ENCODE measurements at regions not wholly inside any gene's neighbourhood (a gene's known extent, or its start where the extent isn't known, plus 50 kb on each side); places are given as distances from the start of the nearest gene placed in this dataset.
A peak's percentile ranks its signal among the peaks of the same experiment; 100 is the strongest.

DNA sequence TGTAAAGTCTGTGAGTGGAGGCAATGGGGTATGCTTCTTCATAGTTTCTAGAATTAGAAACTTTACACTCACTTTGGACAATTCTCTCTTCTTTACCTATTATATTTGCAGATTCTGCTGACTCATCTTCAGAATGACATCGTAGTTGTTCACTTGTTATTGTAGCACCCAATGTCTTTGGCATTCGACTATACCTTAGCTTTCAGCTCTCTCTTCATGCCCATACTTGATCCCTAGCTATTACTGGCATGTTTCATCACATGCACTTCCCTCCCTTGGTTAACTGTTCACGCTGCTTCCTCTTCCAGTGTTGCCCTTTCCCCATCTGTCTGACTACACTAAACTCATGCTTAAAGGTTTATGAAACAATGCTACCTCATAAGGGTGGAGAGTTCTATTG lies 298.1 kb upstream of the TCF21 start (continued):
- no peak for TF ChIP-seq RBM14 (IDR thresholded peaks at IDR 0.05; ENCODE audit: borderline replicate concordance, insufficient read depth, low read depth, low read length)
- no peak for TF ChIP-seq NR1H2 (CRISPR knock-in tag; IDR thresholded peaks at IDR 0.05)
- no peak for TF ChIP-seq SP2 (IDR thresholded peaks at IDR 0.05; ENCODE audit: extremely low read depth, low read depth, low read length, poor library complexity, severe bottlenecking)
- TF ChIP-seq MIER1 (IDR thresholded peaks at IDR 0.05; ENCODE audit: low read depth) = no peak
- TF ChIP-seq ETS2 (tag; IDR thresholded peaks at IDR 0.05; ENCODE audit: borderline replicate concordance, poor library complexity, severe bottlenecking) = no peak
- no peak for TF ChIP-seq PRMT5 (CRISPR knock-in tag; IDR thresholded peaks at IDR 0.05)
- no peak for TF ChIP-seq MEF2D (tag; conservative IDR thresholded peaks at IDR 0.05; ENCODE audit: low read depth)
- TF ChIP-seq, protein P1, sequence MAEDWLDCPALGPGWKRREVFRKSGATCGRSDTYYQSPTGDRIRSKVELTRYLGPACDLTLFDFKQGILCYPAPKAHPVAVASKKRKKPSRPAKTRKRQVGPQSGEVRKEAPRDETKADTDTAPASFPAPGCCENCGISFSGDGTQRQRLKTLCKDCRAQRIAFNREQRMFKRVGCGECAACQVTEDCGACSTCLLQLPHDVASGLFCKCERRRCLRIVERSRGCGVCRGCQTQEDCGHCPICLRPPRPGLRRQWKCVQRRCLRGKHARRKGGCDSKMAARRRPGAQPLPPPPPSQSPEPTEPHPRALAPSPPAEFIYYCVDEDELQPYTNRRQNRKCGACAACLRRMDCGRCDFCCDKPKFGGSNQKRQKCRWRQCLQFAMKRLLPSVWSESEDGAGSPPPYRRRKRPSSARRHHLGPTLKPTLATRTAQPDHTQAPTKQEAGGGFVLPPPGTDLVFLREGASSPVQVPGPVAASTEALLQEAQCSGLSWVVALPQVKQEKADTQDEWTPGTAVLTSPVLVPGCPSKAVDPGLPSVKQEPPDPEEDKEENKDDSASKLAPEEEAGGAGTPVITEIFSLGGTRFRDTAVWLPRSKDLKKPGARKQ (CRISPR knock-in tag; IDR thresholded peaks at IDR 0.05) = no peak
- TF ChIP-seq MAFK (IDR thresholded peaks at IDR 0.05; ENCODE audit: low read length) = peak; percentile 66; the same call in 1 of the 2 replicates
- TF ChIP-seq HNRNPH1 (optimal IDR thresholded peaks at IDR 0.05; ENCODE audit: low read depth, low read length) = no peak
- TF ChIP-seq, protein P2, sequence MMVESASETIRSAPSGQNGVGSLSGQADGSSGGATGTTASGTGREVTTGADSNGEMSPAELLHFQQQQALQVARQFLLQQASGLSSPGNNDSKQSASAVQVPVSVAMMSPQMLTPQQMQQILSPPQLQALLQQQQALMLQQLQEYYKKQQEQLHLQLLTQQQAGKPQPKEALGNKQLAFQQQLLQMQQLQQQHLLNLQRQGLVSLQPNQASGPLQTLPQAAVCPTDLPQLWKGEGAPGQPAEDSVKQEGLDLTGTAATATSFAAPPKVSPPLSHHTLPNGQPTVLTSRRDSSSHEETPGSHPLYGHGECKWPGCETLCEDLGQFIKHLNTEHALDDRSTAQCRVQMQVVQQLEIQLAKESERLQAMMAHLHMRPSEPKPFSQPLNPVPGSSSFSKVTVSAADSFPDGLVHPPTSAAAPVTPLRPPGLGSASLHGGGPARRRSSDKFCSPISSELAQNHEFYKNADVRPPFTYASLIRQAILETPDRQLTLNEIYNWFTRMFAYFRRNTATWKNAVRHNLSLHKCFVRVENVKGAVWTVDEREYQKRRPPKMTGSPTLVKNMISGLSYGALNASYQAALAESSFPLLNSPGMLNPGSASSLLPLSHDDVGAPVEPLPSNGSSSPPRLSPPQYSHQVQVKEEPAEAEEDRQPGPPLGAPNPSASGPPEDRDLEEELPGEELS (CRISPR knock-in tag; IDR thresholded peaks at IDR 0.05; ENCODE audit: borderline replicate concordance) = no peak
- TF ChIP-seq, protein P3, sequence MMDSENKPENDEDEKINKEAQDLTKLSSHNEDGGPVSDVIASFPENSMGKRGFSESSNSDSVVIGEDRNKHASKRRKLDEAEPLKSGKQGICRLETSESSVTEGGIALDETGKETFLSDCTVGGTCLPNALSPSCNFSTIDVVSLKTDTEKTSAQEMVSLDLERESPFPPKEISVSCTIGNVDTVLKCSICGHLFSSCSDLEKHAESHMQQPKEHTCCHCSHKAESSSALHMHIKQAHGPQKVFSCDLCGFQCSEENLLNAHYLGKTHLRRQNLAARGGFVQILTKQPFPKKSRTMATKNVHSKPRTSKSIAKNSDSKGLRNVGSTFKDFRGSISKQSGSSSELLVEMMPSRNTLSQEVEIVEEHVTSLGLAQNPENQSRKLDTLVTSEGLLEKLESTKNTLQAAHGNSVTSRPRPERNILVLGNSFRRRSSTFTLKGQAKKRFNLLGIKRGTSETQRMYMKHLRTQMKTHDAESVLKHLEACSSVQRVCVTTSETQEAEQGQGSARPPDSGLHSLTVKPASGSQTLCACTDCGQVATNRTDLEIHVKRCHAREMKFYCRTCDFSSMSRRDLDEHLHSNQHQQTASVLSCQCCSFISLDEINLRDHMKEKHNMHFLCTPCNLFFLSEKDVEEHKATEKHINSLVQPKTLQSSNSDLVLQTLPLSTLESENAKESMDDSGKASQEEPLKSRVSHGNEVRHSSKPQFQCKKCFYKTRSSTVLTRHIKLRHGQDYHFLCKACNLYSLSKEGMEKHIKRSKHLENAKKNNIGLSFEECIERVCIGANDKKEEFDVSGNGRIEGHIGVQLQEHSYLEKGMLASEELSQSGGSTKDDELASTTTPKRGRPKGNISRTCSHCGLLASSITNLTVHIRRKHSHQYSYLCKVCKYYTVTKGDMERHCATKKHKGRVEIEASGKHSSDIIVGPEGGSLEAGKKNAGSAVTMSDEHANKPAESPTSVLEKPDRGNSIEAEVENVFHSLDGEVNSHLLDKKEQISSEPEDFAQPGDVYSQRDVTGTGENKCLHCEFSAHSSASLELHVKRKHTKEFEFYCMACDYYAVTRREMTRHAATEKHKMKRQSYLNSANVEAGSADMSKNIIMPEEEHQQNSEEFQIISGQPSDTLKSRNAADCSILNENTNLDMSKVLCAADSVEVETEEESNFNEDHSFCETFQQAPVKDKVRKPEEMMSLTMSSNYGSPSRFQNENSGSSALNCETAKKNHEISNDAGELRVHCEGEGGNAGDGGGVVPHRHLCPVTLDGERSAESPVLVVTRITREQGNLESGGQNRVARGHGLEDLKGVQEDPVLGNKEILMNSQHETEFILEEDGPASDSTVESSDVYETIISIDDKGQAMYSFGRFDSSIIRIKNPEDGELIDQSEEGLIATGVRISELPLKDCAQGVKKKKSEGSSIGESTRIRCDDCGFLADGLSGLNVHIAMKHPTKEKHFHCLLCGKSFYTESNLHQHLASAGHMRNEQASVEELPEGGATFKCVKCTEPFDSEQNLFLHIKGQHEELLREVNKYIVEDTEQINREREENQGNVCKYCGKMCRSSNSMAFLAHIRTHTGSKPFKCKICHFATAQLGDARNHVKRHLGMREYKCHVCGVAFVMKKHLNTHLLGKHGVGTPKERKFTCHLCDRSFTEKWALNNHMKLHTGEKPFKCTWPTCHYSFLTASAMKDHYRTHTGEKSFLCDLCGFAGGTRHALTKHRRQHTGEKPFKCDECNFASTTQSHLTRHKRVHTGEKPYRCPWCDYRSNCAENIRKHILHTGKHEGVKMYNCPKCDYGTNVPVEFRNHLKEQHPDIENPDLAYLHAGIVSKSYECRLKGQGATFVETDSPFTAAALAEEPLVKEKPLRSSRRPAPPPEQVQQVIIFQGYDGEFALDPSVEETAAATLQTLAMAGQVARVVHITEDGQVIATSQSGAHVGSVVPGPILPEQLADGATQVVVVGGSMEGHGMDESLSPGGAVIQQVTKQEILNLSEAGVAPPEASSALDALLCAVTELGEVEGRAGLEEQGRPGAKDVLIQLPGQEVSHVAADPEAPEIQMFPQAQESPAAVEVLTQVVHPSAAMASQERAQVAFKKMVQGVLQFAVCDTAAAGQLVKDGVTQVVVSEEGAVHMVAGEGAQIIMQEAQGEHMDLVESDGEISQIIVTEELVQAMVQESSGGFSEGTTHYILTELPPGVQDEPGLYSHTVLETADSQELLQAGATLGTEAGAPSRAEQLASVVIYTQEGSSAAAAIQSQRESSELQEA (IDR thresholded peaks at IDR 0.05; ENCODE audit: low read depth) = no peak
- 0 out of 2 replicates have a peak, but pooled peaks have one; percentile 24 for TF ChIP-seq GABPA (tag; conservative IDR thresholded peaks at IDR 0.05; ENCODE audit: low read depth)
- TF ChIP-seq, protein P4, sequence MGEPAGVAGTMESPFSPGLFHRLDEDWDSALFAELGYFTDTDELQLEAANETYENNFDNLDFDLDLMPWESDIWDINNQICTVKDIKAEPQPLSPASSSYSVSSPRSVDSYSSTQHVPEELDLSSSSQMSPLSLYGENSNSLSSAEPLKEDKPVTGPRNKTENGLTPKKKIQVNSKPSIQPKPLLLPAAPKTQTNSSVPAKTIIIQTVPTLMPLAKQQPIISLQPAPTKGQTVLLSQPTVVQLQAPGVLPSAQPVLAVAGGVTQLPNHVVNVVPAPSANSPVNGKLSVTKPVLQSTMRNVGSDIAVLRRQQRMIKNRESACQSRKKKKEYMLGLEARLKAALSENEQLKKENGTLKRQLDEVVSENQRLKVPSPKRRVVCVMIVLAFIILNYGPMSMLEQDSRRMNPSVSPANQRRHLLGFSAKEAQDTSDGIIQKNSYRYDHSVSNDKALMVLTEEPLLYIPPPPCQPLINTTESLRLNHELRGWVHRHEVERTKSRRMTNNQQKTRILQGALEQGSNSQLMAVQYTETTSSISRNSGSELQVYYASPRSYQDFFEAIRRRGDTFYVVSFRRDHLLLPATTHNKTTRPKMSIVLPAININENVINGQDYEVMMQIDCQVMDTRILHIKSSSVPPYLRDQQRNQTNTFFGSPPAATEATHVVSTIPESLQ (CRISPR knock-in tag; IDR thresholded peaks at IDR 0.05) = no peak

Data from K562 (cell line).